ENCODE measurements at regions not wholly inside any gene's neighbourhood (a gene's known extent, or its start where the extent isn't known, plus 50 kb on each side); places are given as distances from the start of the nearest gene placed in this dataset.

DNA sequence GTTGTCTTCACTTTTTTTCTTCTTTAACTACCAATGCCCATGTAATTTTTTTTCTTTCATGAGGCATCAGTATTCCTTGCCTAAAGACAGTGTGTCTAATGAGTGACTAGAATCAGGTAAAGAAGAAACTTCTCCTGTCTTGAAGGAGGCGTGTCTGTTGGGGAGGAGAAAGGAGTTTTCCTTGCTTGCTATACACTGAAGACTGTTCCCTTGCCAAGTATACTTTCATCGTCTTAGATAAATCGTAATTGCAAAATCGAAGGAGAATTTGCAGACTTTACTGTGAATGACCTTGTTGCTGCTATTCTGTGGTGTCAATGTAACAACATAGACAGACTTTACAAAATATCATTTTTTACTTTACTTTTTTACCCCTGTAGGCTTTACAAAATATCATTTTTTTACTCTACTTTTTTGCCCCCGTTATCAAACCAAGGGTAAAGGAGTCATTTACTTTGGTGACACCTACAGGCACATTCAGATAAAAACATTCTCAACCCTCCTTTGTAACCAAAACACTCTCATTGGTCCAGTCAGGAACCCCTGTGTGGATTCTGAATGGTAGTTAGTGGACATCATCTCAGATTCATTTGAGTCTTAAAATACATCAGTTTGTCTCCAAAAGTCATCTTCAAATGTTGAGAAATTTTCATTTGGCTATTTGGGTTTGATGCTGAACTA lies 232.4 kb downstream of the AHR start:
- DNase-seq (no peak), ATAC-seq (no peak)
- Histone ChIP-seq H3K36me3 (no peaks in the 10 kb centered on the region), H3K4me3 (no peak overlapping the region), H3K4me1 (no peaks in the 10 kb centered on the region), H3K27ac (no peak overlapping the region), H3K27me3 (no peaks in the 10 kb centered on the region), H3K9me3 (no peaks in the 10 kb centered on the region)
- in situ Hi-C loops (cut with MboI; ENCODE audit: low sequenced_read_pairs in 4 of 4): no loop called here
- TF ChIP-seq, protein P1, sequence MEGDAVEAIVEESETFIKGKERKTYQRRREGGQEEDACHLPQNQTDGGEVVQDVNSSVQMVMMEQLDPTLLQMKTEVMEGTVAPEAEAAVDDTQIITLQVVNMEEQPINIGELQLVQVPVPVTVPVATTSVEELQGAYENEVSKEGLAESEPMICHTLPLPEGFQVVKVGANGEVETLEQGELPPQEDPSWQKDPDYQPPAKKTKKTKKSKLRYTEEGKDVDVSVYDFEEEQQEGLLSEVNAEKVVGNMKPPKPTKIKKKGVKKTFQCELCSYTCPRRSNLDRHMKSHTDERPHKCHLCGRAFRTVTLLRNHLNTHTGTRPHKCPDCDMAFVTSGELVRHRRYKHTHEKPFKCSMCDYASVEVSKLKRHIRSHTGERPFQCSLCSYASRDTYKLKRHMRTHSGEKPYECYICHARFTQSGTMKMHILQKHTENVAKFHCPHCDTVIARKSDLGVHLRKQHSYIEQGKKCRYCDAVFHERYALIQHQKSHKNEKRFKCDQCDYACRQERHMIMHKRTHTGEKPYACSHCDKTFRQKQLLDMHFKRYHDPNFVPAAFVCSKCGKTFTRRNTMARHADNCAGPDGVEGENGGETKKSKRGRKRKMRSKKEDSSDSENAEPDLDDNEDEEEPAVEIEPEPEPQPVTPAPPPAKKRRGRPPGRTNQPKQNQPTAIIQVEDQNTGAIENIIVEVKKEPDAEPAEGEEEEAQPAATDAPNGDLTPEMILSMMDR (IDR thresholded peaks at IDR 0.05 in 4 of 5, conservative IDR thresholded peaks at IDR 0.05 in 1 of 5): no peak
- no peak for TF ChIP-seq POLR2A (IDR thresholded peaks at IDR 0.05)
- intact Hi-C loops (cut with DNase I; ENCODE audit: low total_unique reads): loop anchor here (10.0 kb wide), 1 partner anchor 546 kb away; no protein-coding TSS in a partner anchor

DNA sequence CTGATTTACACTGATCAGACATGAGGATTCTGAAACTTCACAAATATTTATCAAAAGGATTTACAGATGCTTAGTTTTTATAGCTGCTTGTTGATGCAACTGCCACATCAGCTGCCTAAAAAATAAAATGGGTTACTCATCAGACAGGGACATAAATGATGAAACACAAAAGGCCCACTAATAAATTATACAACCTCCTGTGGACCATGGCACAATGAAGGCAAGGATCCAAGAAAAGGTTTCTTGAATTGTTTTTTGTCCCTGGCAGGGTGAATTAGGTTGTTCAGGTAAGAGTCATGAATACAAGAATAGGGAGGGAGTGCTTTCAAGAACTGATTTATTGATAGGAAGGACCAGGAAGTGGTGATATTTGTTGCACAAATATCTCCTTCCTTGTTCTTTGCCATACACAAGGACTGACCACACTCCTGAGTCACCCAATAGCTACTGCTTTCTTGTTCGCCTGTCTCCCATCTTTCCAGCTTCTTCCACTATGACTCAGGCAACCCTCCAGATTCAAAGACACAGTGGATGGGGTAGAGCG lies 234.5 kb downstream of the AHR start:
- no peak overlapping the region for H3K27ac ChIP-seq
- no peaks in the 10 kb centered on the region for H3K4me1 ChIP-seq
- H3K4me3 ChIP-seq: no peak overlapping the region
- in situ Hi-C loops (cut with MboI; ENCODE audit: low sequenced_read_pairs in 4 of 4) (no loop called here), intact Hi-C loops (cut with DNase I; ENCODE audit: low total_unique reads) (loop anchor here (10.0 kb wide), 1 partner anchor 548 kb away; no protein-coding TSS in a partner anchor)
- TF ChIP-seq, protein P1 (IDR thresholded peaks at IDR 0.05 in 4 of 5, conservative IDR thresholded peaks at IDR 0.05 in 1 of 5): no peak
- no peak for TF ChIP-seq POLR2A (IDR thresholded peaks at IDR 0.05)
- DNase-seq (no peak), ATAC-seq (no peak)
- no peaks in the 10 kb centered on the region for H3K36me3 ChIP-seq
- no peaks in the 10 kb centered on the region for H3K27me3 ChIP-seq
- no peaks in the 10 kb centered on the region for H3K9me3 ChIP-seq

DNA sequence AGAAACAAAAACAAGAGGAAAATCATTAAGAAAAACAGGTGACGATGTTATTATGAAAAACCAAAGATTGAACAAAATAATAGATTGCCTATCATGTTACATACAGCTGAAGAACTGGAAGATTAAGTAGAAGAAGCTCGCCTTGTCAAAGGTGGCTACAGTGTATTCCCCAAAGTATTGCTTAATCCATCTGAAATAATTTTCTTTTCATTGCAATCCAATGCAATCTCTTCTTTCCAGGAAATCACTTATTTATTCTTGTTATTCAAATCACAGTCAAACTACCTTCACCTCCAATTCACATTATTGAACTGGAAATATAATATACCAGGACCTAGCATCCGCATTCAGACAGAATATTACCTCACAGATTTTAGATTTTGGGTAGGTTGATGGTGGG lies 235.9 kb downstream of the AHR start:
- in situ Hi-C loops (cut with MboI; ENCODE audit: low sequenced_read_pairs in 4 of 4): no loop called here
- H3K4me1 ChIP-seq: no peaks in the 10 kb centered on the region
- DNase-seq (no peak), ATAC-seq (no peak)
- no peaks in the 10 kb centered on the region for H3K9me3 ChIP-seq
- no peaks in the 10 kb centered on the region for H3K27me3 ChIP-seq
- no peaks in the 10 kb centered on the region for H3K36me3 ChIP-seq
- H3K4me3 ChIP-seq: no peak overlapping the region
- H3K27ac ChIP-seq: no peak overlapping the region
- no peak for TF ChIP-seq POLR2A (IDR thresholded peaks at IDR 0.05)
- TF ChIP-seq, protein P1 (IDR thresholded peaks at IDR 0.05 in 4 of 5, conservative IDR thresholded peaks at IDR 0.05 in 1 of 5): no peak
- intact Hi-C loops (cut with DNase I; ENCODE audit: low total_unique reads): loop anchor here (10.0 kb wide), 1 partner anchor 550 kb away; no protein-coding TSS in a partner anchor

DNA sequence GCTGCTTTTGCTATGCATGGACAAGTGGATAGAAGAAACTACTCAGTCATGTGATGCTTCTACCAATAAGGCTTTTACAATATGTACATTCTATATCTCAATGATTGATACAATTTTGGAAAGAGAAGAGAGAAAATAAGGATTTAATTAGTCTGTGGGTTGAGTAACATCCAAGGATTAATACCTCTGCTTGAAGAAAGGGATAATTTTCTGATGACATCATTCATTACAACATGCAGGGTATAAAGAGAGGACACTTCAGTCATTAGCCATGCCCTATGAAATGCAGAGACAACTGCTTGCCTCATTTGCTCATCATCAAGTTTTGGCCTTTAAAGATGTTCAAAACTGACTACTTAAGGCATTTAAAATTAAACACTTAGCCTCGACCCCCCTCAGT lies 237.3 kb downstream of the AHR start:
- H3K36me3 ChIP-seq: no peaks in the 10 kb centered on the region
- H3K9me3 ChIP-seq: no peaks in the 10 kb centered on the region
- H3K4me1 ChIP-seq: no peaks in the 10 kb centered on the region
- in situ Hi-C loops (cut with MboI; ENCODE audit: low sequenced_read_pairs in 4 of 4) (no loop called here), intact Hi-C loops (cut with DNase I; ENCODE audit: low total_unique reads) (loop anchor here (10.0 kb wide), 1 partner anchor 551 kb away; no protein-coding TSS in a partner anchor)
- no peaks in the 10 kb centered on the region for H3K27me3 ChIP-seq
- H3K4me3 ChIP-seq: no peak overlapping the region
- no peak overlapping the region for H3K27ac ChIP-seq
- no peak for TF ChIP-seq POLR2A (IDR thresholded peaks at IDR 0.05)
- TF ChIP-seq, protein P1 (IDR thresholded peaks at IDR 0.05 in 4 of 5, conservative IDR thresholded peaks at IDR 0.05 in 1 of 5): no peak
- ATAC-seq: no peak
- no peak for DNase-seq
